Mesothelial cell of epicardium (in vitro differentiated cells): ENCODE measurements at regions not wholly inside any gene's neighbourhood (a gene's known extent, or its start where the extent isn't known, plus 50 kb on each side); places are given as distances from the start of the nearest gene placed in this dataset.

Source experiments
- DNase-seq, 2 experiments: peaks; one replicate each; pipeline ENCODE4 v3.0.0; 2021; ENCODE audit warnings: low spot score in 2 of 2; ENCODE audit not compliant: unreplicated experiment in 2 of 2
- H3K27ac Mint-ChIP-seq: 2 replicates; pipeline ENCODE4 v1.8.0; 2021; ENCODE audit warnings: mixed read lengths
- H3K27me3 Mint-ChIP-seq: 2 replicates; pipeline ENCODE4 v1.8.0; 2021; ENCODE audit warnings: low read depth, mixed read lengths
- H3K36me3 Mint-ChIP-seq: 2 replicates; pipeline ENCODE4 v1.8.0; 2021; ENCODE audit warnings: mixed read lengths
- H3K4me1 Mint-ChIP-seq: 2 replicates; pipeline ENCODE4 v1.8.0; 2021; ENCODE audit warnings: mixed read lengths
- H3K4me3 Mint-ChIP-seq: 2 replicates; pipeline ENCODE4 v1.8.0; 2021; ENCODE audit warnings: mild to moderate bottlenecking, moderate library complexity, mixed read lengths
- H3K9me3 Mint-ChIP-seq: 2 replicates; pipeline ENCODE4 v1.8.0; 2021; ENCODE audit warnings: mixed read lengths
- CTCF ChIP-seq: fragments of 200-600 bp; sonication (generic); IDR thresholded peaks from one replicate; pipeline ENCODE4 v1.5.0; 2021; ENCODE audit warnings: antibody characterized with exemption; ENCODE audit not compliant: unreplicated experiment

- Mint-ChIP-seq H3K27ac (no peak overlapping the region), H3K4me3 (no peak overlapping the region), H3K4me1 (no peaks in the 10 kb centered on the region), H3K36me3 (peaks cover 3% of the 10 kb centered on the region), H3K9me3 (peaks cover 21% of the 10 kb centered on the region), H3K27me3 (no peaks in the 10 kb centered on the region)
- no peak for TF ChIP-seq CTCF
- DNase-seq: no peak
Observed at GRCh38 chr4:123930996-123931395, 534.4 kb downstream of the SPRY1 start.

DNA sequence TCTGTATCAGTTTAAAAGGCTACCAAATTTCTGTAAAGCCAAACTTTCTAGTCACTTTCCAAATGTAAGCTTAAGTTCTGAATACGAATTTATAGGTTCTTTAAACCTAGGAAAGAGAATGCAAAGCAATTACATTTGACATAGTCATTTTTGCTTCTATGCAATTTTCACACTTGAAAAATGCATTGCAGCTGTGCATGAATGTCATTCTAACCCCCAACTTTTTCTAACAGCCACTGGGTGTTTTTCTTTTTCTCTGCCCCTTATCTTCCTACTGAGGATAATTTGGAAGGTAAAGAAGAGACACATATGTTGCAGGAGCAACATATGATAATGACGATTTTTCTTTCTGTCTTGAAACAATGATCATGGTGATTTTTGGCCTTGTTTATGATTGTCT lies 537.5 kb downstream of the SPRY1 start:
- no peak for DNase-seq
- Mint-ChIP-seq H3K4me3 (no peak overlapping the region), H3K27ac (no peak overlapping the region), H3K27me3 (no peaks in the 10 kb centered on the region), H3K36me3 (peaks cover 3% of the 10 kb centered on the region), H3K4me1 (peaks cover 19% of the 10 kb centered on the region), H3K9me3 (peaks cover 21% of the 10 kb centered on the region)
- TF ChIP-seq CTCF: no peak

- Mint-ChIP-seq H3K27ac (peak overlapping the region; percentile 32), H3K27me3 (no peaks in the 10 kb centered on the region), H3K4me3 (no peak overlapping the region), H3K9me3 (peaks cover 7% of the 10 kb centered on the region), H3K36me3 (no peaks in the 10 kb centered on the region), H3K4me1 (peaks cover 27% of the 10 kb centered on the region)
- no peak for DNase-seq
- TF ChIP-seq CTCF: no peak
Observed at GRCh38 chr4:123936621-123937043, 540.0 kb downstream of the SPRY1 start.

DNA sequence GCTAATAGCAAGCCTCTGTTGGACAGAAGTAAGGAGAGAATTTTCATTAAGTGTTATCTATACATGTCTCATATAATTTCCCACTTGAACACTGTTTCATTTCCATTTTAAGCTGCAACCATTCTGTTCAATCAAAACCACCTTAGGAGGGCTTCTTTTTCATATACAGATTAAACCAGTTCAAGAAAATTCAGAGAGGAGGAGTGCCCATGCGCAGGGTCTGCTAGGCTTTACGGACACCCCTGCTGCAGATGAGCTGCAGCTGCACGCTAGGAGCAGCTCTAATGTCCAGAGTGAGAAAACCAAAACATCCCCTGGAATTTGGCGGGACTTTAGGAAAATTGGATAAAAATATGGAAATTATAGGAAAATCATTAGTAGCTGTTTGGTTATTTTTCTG lies 541.0 kb downstream of the SPRY1 start:
- H3K4me3 Mint-ChIP-seq: no peak overlapping the region
- H3K4me1 Mint-ChIP-seq: peaks cover 28% of the 10 kb centered on the region
- H3K27me3 Mint-ChIP-seq: no peaks in the 10 kb centered on the region
- H3K27ac Mint-ChIP-seq: peak overlapping the region; percentile 33
- H3K9me3 Mint-ChIP-seq: no peaks in the 10 kb centered on the region
- no peak for DNase-seq
- TF ChIP-seq CTCF: no peak
- H3K36me3 Mint-ChIP-seq: no peaks in the 10 kb centered on the region

DNA sequence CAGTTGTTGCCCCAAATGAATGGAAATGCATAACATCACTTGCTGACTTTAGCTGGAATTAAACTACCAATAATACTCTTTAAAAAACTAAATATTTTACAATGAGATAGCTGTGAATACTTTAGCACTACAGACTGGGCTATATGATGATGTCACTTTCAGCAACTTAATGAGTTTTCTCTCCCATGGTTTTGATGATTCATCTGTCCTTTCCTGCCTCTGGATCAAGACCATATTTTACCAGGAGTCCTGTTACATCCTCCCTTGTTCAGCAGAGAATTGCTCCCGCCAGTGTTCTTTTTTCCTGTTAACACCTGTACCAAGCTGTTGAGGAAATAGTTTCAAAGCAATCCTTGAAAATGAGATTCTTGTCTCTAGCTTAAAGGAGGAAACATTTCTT lies 543.0 kb downstream of the SPRY1 start:
- TF ChIP-seq CTCF: no peak
- DNase-seq: no peak
- H3K4me3 Mint-ChIP-seq: no peak overlapping the region
- H3K27me3 Mint-ChIP-seq: no peaks in the 10 kb centered on the region
- H3K36me3 Mint-ChIP-seq: no peaks in the 10 kb centered on the region
- peaks cover 31% of the 10 kb centered on the region for H3K4me1 Mint-ChIP-seq
- H3K27ac Mint-ChIP-seq: no peak overlapping the region
- no peaks in the 10 kb centered on the region for H3K9me3 Mint-ChIP-seq

DNA sequence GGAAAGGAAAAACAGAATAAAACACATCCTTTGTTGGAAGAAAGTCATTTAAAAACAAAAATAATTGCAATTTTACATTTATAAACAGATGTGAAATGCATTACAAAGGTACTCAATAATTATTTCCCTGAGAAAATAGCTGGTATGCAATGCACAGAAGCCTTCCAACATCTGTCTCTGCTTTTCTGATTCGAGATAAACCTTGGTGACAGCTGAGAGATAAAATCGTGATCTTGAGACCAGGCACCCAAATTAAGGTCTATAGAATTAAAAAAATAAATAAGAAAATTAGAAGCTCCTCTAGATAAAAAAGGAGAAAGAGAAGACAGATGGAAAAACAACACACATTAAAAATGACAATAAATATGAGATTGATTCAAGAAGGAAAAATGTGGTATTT lies 544.0 kb downstream of the SPRY1 start:
- DNase-seq: no peak
- TF ChIP-seq CTCF: no peak
- Mint-ChIP-seq H3K27ac (no peak overlapping the region), H3K4me1 (peaks cover 31% of the 10 kb centered on the region), H3K4me3 (no peak overlapping the region), H3K9me3 (no peaks in the 10 kb centered on the region), H3K36me3 (no peaks in the 10 kb centered on the region), H3K27me3 (no peaks in the 10 kb centered on the region)
